NCI-H748 (cell line): ENCODE measurements at regions not wholly inside any gene's neighbourhood (a gene's known extent, or its start where the extent isn't known, plus 50 kb on each side); places are given as distances from the start of the nearest gene placed in this dataset.

Experiments used
- DNase-seq: peaks from one replicate; lab custom pipeline; 2025; ENCODE audit not compliant: unreplicated experiment; lab: John Stamatoyannopoulos, UW

GRCh38 chr2:60002183-60002867 is 551.1 kb downstream of the BCL11A start:
- no peak for DNase-seq

- no peak for DNase-seq
These were observed 552.8 kb downstream of the BCL11A start for GRCh38 chr2:60000686-60001085.

DNA sequence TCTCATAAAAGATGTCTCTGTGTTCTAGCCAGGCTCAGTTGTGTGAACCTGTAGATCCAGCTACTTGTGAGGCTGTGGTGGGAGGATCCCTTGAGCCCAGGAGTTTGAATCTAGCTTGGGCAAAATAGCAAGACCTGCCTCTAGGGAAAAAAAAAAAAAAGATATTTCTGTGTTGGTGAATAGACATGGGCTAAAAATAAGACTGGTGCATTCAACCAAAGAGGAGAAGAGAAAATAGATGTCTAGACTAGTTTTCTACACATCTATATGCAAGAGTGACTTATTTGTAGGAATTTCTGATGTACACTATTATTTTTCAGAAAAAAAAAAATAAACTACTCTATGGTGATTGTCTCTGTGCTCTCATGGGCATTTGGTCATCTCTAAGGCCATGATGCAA is 555.1 kb downstream of the BCL11A start:
- no peak for DNase-seq

DNA sequence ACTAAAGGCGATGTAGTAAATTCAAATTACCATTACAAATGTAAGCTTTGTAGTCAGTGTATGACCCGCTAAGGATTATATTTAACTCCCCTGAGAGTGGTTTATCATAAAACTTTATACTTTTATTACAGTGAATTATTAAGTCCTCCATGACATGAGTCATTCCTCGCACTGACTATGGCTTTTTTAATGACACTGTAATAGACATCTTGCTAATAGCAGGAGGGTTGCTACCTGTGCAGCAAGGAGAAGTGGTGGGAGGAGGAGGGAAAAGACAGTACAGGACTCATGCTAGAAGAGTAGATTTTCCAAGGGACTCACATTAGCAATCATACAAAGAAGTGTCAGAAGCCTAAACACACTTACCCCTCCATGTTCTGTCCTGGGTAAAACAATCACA is 556.1 kb downstream of the BCL11A start:
- DNase-seq = no peak

DNA sequence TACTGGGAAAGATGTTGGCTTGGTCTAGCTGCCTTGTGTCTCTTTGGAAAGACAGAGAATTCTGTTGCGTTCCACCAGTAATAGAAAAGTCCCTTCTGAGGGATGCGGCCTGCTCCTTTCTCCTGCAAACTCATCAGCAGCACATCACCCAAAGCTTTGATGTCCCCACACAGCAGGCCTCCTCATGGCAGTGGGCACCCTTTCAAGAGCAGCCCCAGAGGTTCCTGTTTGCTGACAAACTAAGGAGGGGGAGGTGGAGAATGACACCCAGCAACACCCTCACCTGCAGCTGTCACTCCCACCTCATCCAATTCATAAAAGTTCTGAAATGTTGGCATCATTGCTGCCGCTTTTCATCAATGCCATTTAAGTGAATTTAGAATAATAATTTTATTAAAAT is 556.6 kb downstream of the BCL11A start:
- DNase-seq = no peak

GRCh38 chr2:59993726-59994125 is 559.7 kb downstream of the BCL11A start:
- no peak for DNase-seq

DNA sequence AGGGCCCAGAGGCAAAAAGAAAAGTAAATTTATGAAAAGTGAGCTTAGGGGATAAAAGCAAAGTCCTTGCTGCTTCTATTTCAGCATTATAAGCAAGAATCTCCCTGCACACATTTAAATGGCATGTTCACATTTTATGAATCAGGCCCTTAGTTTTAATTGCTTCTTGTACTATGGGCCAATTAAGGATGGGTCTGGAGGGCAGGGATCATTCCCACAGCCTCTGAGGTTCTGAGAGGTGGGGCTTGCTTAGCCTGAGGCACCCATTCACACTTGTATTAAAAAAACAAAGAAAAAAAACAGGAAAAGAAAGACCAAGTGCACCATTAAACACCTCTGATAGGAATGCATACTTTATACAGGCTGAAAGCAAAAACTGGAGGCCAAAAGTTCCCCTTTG is 565.1 kb downstream of the BCL11A start:
- DNase-seq = no peak

DNA sequence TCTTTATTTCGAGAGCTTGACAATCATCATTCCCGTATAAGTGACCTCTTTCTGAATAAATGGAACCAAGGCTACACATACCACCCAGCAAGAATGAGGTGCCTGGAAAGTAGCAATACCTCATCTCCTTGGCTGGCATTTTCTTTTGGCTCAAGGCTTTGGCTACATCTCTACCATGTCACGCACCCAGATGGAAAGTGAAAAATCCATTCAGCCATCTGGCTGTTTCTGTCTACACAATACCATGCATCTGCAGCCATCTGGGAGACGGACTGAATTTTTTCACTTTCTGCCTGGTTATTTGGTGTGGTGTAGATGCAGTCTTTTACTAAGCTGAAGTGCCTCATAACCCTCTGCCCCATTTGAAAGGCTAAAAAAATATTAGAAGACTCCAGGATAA is 566.9 kb downstream of the BCL11A start:
- DNase-seq = no peak

DNA sequence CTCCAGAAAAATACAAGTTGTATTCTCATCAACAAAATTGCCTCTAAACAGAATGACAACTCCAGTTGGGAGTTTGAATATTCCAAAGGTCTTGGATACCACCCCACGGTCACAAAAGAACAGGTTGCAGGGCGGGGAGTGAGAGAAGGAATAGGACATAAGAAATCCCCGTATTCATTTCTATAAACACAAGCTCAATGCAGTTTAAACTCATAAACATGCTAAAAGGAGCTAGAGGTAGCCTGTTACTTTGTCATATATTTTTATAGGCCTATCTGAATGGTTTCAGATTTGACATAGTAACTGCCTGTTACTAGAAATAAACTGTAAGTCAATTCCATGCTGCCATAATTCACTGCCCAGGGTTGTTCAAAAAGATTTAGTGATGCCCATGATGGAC is 567.5 kb downstream of the BCL11A start:
- DNase-seq = no peak

GRCh38 chr2:59974051-59974766 is 579.2 kb downstream of the BCL11A start:
- DNase-seq = no peak

DNA sequence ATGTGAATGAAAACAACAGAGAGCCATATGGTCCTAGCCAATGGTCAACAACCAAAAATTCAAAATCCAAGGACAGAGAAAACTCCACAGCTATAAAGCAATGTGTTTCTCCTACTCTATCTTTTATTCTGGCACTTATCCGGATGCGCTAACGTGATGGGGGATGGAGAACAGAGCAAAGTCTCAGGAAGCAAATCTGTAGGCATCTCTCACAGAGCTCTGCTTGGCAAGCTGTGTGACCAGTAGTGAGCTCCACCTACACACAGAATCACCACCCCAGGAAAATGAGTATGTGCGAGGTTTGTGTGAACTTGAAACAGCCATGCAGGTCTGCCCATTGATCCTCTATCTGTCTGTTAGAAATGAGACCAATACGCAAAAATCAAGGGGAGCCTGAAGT is 584.3 kb downstream of the BCL11A start:
- DNase-seq = no peak

- DNase-seq = no peak
These were observed 585.0 kb downstream of the BCL11A start for GRCh38 chr2:59968441-59968840.

GRCh38 chr2:59967691-59968090 is 585.8 kb downstream of the BCL11A start:
- DNase-seq = no peak

- no peak for DNase-seq
These were observed 590.3 kb downstream of the BCL11A start for GRCh38 chr2:59963157-59963556.

- no peak for DNase-seq
These were observed 591.7 kb downstream of the BCL11A start for GRCh38 chr2:59961746-59962145.

DNA sequence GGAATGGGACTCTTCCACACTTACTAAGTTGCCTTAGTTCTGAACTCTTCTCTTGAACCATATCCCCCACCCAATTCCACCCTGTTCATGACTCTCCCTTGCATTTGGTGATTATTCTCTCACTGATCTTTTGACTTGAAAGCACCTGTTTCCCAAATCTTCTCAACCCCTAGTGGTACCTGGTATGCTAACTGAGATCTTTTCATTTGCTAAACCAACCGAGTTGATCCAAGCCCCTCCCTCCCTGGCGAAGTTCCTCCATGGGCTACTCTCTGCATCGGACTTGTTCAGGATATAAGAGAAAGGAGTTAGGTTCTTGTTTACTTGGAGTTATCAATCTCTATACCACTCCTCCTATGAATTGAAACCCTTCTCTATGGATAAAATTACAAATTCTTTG is 593.5 kb downstream of the BCL11A start:
- DNase-seq = no peak

GRCh38 chr2:59957504-59957903 is 596.0 kb downstream of the BCL11A start:
- DNase-seq = no peak

DNA sequence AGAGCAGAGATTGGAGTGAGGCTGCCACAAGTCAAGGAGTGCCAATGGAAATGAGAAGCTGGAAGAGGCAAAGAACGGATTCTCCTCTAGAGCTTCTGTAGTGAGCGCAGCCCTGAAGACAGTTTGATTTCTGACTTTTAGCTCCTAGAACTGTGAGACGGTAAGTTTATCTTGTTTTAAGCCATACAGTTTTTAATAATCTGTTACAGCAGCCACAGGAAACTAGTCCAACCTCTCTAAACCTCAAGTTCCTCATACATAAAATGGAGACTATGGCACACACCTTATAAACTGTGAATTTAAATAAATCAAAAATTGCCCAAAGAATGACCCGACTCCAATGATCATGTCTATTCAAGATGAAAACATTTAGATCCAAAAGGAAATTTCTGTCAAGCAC is 596.5 kb downstream of the BCL11A start:
- DNase-seq = no peak

GRCh38 chr2:59947917-59948541 is 605.4 kb downstream of the BCL11A start:
- DNase-seq = peak; percentile 24

DNA sequence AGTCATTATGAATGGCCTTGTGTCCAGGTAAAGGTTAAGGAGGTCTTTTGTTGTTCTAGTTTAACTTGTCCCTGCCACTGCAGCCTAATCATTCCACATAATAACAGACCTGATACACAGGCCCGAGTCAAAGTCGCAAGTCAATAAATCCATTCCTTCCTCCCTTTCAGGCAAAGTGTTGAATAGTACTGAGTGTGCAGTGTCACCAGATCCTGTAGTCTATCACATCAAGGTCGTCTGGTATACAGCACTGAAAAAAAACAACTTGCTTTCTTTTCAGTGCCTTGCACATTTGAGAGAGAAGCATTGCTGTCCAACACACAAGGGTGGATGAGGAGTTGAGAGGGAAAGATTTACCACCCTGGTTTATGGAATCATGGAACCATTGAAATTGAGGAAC is 606.2 kb downstream of the BCL11A start:
- DNase-seq = no peak

DNA sequence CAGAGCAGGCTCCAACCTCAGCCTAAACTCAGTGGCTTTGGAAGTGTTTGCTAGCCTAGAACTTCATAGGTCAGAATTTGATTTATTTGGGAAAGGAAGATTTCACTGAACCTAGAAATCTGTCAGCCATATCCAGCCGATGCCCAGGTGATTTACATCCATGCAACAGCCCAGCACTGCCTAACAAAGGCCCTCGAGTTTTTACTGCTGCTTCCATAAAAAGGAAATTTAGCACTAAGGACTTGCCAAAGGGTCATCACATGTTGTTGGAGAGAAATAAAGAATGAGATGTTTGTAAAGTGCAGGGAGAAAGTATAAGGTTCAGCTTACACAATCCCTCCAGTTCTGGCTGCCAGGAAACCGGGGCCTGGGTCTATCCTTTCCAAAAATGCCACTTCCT is 614.2 kb downstream of the BCL11A start:
- no peak for DNase-seq

- DNase-seq = no peak
These were observed 615.3 kb downstream of the BCL11A start for GRCh38 chr2:59938181-59938580.
